ENCODE measurements at regions not wholly inside any gene's neighbourhood (a gene's known extent, or its start where the extent isn't known, plus 50 kb on each side); places are given as distances from the start of the nearest gene placed in this dataset.

DNA sequence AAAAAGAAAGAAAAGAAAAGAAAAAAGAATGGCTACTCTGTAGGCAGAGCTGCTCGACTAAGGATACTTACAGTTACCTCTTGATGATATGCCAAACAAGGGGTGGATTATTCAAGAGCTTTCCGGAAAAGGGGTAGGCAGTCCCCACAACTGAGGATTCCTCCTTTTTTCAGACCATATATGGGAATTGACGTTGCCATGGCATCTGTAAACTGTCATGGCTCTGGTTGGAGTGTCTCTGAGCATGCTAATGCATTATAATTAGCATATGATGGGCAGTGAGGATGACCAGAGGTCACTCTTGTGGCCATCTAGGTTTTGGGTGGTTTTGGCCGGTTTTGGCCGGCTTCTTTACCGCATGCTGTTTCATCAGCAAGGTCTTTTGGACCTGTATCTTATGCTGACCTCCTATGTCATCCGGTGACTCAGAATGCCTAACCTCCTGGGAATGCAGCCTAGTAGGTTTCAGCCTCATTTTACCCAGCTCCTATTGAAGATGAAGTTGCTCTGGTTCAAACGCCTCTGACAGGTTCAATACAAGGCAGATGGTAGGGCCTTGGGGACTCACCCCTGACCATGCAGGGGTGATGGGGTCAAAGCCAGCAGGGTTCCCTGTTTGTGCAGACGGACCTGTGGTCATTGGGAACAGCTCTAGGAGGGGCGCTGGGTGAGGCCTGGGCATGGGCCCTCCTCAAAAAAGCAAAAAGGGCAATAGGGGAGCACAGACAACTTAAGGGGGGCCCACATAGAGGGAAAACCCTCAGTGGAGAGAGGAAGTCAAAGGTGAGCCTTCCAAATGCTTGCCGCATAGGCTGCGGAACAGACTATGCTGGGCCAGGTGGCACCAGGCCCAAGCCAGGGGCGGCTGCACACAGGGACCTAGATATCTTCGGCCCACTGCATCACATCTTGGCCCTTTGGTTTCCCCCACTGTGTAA lies 251.2 kb upstream of the RAB6C start (continued):
- TF ChIP-seq, protein P1, sequence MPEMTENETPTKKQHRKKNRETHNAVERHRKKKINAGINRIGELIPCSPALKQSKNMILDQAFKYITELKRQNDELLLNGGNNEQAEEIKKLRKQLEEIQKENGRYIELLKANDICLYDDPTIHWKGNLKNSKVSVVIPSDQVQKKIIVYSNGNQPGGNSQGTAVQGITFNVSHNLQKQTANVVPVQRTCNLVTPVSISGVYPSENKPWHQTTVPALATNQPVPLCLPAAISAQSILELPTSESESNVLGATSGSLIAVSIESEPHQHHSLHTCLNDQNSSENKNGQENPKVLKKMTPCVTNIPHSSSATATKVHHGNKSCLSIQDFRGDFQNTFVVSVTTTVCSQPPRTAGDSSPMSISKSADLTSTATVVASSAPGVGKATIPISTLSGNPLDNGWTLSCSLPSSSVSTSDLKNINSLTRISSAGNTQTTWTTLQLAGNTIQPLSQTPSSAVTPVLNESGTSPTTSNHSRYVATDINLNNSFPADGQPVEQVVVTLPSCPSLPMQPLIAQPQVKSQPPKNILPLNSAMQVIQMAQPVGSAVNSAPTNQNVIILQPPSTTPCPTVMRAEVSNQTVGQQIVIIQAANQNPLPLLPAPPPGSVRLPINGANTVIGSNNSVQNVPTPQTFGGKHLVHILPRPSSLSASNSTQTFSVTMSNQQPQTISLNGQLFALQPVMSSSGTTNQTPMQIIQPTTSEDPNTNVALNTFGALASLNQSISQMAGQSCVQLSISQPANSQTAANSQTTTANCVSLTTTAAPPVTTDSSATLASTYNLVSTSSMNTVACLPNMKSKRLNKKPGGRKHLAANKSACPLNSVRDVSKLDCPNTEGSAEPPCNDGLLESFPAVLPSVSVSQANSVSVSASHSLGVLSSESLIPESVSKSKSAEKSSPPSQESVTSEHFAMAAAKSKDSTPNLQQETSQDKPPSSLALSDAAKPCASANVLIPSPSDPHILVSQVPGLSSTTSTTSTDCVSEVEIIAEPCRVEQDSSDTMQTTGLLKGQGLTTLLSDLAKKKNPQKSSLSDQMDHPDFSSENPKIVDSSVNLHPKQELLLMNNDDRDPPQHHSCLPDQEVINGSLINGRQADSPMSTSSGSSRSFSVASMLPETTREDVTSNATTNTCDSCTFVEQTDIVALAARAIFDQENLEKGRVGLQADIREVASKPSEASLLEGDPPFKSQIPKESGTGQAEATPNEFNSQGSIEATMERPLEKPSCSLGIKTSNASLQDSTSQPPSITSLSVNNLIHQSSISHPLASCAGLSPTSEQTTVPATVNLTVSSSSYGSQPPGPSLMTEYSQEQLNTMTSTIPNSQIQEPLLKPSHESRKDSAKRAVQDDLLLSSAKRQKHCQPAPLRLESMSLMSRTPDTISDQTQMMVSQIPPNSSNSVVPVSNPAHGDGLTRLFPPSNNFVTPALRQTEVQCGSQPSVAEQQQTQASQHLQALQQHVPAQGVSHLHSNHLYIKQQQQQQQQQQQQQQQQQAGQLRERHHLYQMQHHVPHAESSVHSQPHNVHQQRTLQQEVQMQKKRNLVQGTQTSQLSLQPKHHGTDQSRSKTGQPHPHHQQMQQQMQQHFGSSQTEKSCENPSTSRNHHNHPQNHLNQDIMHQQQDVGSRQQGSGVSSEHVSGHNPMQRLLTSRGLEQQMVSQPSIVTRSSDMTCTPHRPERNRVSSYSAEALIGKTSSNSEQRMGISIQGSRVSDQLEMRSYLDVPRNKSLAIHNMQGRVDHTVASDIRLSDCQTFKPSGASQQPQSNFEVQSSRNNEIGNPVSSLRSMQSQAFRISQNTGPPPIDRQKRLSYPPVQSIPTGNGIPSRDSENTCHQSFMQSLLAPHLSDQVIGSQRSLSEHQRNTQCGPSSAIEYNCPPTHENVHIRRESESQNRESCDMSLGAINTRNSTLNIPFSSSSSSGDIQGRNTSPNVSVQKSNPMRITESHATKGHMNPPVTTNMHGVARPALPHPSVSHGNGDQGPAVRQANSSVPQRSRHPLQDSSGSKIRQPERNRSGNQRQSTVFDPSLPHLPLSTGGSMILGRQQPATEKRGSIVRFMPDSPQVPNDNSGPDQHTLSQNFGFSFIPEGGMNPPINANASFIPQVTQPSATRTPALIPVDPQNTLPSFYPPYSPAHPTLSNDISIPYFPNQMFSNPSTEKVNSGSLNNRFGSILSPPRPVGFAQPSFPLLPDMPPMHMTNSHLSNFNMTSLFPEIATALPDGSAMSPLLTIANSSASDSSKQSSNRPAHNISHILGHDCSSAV (CRISPR knock-in tag; IDR thresholded peaks at IDR 0.05; ENCODE audit: borderline replicate concordance), result no peak
- TF ChIP-seq RBFOX2 (IDR thresholded peaks at IDR 0.05; ENCODE audit: low read depth, low read length) (no peak), ZNF557 (CRISPR knock-in tag; IDR thresholded peaks at IDR 0.05) (no peak), KLF9 (CRISPR knock-in tag; IDR thresholded peaks at IDR 0.05; ENCODE audit: low read depth) (no peak), CCDC6 (CRISPR knock-in tag; IDR thresholded peaks at IDR 0.05) (no peak), ZNF709 (CRISPR knock-in tag; IDR thresholded peaks at IDR 0.05) (no peak), DNMT3B (CRISPR knock-in tag; conservative IDR thresholded peaks at IDR 0.05) (no peak)
- TF ChIP-seq, protein P2, sequence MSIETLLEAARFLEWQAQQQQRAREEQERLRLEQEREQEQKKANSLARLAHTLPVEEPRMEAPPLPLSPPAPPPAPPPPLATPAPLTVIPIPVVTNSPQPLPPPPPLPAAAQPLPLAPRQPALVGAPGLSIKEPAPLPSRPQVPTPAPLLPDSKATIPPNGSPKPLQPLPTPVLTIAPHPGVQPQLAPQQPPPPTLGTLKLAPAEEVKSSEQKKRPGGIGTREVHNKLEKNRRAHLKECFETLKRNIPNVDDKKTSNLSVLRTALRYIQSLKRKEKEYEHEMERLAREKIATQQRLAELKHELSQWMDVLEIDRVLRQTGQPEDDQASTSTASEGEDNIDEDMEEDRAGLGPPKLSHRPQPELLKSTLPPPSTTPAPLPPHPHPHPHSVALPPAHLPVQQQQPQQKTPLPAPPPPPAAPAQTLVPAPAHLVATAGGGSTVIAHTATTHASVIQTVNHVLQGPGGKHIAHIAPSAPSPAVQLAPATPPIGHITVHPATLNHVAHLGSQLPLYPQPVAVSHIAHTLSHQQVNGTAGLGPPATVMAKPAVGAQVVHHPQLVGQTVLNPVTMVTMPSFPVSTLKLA (IDR thresholded peaks at IDR 0.05), result no peak
